ENCODE measurements at regions not wholly inside any gene's neighbourhood (a gene's known extent, or its start where the extent isn't known, plus 50 kb on each side); places are given as distances from the start of the nearest gene placed in this dataset.

DNA sequence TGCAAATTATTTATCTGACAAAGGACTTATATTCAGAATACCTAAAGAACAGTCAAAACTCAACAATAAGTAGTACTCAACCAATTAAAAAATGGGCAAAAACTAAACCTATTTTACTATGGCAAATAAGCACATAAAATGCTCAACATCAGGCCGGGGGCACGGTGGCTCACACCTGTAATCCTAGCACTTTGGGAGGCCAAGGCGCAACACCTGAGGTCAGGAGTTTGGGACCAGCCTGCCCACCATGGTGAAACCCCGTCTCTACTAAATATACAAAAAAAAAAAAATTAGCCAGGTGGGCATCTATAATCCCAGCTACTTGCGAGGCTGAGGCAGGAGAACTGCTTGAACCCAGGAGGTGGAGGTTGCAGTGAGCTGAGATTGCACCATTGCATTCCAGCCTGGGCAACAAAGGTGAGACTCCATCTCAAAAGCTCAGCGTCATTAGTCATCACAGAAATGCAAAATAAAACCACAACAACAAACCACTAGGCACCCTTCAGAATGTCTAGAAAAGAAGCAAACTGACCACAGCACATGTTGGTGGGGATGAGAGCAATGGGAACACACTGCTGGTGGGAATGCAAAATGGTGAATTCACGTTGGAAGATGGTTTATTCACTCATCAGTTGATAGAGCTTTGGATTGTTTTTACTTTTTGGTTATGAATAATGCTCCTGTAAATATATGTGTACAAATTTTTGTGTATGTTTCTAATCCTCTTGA is 180.6 kb upstream of the SOX1 start:
- TF ChIP-seq BHLHE40 (IDR thresholded peaks at IDR 0.05; ENCODE audit: borderline replicate concordance) (no peak), SP1 (IDR thresholded peaks at IDR 0.05) (no peak), SUZ12 (IDR thresholded peaks at IDR 0.05) (no peak), LEF1 (IDR thresholded peaks at IDR 0.05; ENCODE audit: borderline replicate concordance) (no peak), FOXA1 (IDR thresholded peaks at IDR 0.05) (no peak), FOXK2 (IDR thresholded peaks at IDR 0.05) (no peak), L3MBTL2 (conservative IDR thresholded peaks at IDR 0.05) (no peak), FOXM1 (IDR thresholded peaks at IDR 0.05; ENCODE audit: borderline replicate concordance) (no peak), TARDBP (IDR thresholded peaks at IDR 0.05) (no peak), CTBP1 (IDR thresholded peaks at IDR 0.05; ENCODE audit: borderline replicate concordance) (no peak), ZNF384 (IDR thresholded peaks at IDR 0.05) (no peak), NFRKB (IDR thresholded peaks at IDR 0.05) (no peak)
- TF ChIP-seq, protein P1, sequence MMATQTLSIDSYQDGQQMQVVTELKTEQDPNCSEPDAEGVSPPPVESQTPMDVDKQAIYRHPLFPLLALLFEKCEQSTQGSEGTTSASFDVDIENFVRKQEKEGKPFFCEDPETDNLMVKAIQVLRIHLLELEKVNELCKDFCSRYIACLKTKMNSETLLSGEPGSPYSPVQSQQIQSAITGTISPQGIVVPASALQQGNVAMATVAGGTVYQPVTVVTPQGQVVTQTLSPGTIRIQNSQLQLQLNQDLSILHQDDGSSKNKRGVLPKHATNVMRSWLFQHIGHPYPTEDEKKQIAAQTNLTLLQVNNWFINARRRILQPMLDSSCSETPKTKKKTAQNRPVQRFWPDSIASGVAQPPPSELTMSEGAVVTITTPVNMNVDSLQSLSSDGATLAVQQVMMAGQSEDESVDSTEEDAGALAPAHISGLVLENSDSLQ (IDR thresholded peaks at IDR 0.05), result no peak

Data from HEK293T (cell line).